Sigmoid colon (tissue), 3 donors: ENCODE measurements at regions not wholly inside any gene's neighbourhood (a gene's known extent, or its start where the extent isn't known, plus 50 kb on each side); places are given as distances from the start of the nearest gene placed in this dataset.

ENCODE experiments used
- CTCF ChIP-seq, 4 experiments: fragments of 450-650 bp in 3 of 4; fragments of 200-600 bp in 1 of 4; IDR thresholded peaks; one replicate each; pipeline ENCODE4 v1.5.1; 2016 to 2019; ENCODE audit warnings: antibody characterized with exemption in 4 of 4, mild to moderate bottlenecking in 3 of 4, moderate library complexity in 2 of 4
- POLR2A ChIP-seq, 2 donors: fragments of 450-650 bp; IDR thresholded peaks; one replicate each; pipeline ENCODE4 v1.6.1; 2016; ENCODE audit warnings: antibody characterized with exemption in 2 of 2, mild to moderate bottlenecking in 2 of 2, moderate library complexity in 2 of 2

GRCh38 chr9:91102269-91102668, 259.4 kb downstream of the AUH start:
- TF ChIP-seq CTCF (IDR thresholded peaks at IDR 0.05) (no peak), POLR2A (IDR thresholded peaks at IDR 0.05) (no peak)
